ENCODE measurements at regions not wholly inside any gene's neighbourhood (a gene's known extent, or its start where the extent isn't known, plus 50 kb on each side); places are given as distances from the start of the nearest gene placed in this dataset.

GRCh38 chr3:64289622-64290021 lies 64.4 kb upstream of the PRICKLE2 start:
- no peak for ATAC-seq (ENCODE audit: low FRiP score in 2 of 2)
- peaks cover 4 to 9% (median 7%) of the 10 kb centered on the region in 4 donors for H3K4me1 ChIP-seq
- no peaks in the 10 kb centered on the region for H3K9me3 ChIP-seq
- no peak for DNase-seq
- no peaks in the 10 kb centered on the region for H3K27me3 ChIP-seq
- H3K4me3 ChIP-seq: no peak overlapping the region
- TF ChIP-seq EP300 (IDR thresholded peaks at IDR 0.05): no peak
- TF ChIP-seq, protein P1, sequence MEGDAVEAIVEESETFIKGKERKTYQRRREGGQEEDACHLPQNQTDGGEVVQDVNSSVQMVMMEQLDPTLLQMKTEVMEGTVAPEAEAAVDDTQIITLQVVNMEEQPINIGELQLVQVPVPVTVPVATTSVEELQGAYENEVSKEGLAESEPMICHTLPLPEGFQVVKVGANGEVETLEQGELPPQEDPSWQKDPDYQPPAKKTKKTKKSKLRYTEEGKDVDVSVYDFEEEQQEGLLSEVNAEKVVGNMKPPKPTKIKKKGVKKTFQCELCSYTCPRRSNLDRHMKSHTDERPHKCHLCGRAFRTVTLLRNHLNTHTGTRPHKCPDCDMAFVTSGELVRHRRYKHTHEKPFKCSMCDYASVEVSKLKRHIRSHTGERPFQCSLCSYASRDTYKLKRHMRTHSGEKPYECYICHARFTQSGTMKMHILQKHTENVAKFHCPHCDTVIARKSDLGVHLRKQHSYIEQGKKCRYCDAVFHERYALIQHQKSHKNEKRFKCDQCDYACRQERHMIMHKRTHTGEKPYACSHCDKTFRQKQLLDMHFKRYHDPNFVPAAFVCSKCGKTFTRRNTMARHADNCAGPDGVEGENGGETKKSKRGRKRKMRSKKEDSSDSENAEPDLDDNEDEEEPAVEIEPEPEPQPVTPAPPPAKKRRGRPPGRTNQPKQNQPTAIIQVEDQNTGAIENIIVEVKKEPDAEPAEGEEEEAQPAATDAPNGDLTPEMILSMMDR (IDR thresholded peaks at IDR 0.05): no peak
- no peak for TF ChIP-seq POLR2A (IDR thresholded peaks at IDR 0.05)
- TF ChIP-seq POLR2AphosphoS5 (IDR thresholded peaks at IDR 0.05): no peak
- no peaks in the 10 kb centered on the region for H3K36me3 ChIP-seq
- H3K27ac ChIP-seq: no peak overlapping the region

GRCh38 chr3:64278625-64279024 lies 53.4 kb upstream of the PRICKLE2 start:
- no peaks in the 10 kb centered on the region for H3K4me1 ChIP-seq
- no peaks in the 10 kb centered on the region for H3K36me3 ChIP-seq
- no peak overlapping the region for H3K27ac ChIP-seq
- no peak for TF ChIP-seq EP300 (IDR thresholded peaks at IDR 0.05)
- H3K4me3 ChIP-seq: no peak overlapping the region
- WGBS, 2 donors: 88 to 92% methylated on average over 5 of the region's 5 CpGs
- ATAC-seq (ENCODE audit: low FRiP score in 2 of 2) (no peak), DNase-seq (no peak)
- H3K9me3 ChIP-seq: no peaks in the 10 kb centered on the region
- H3K27me3 ChIP-seq: no peaks in the 10 kb centered on the region

GRCh38 chr3:64276131-64276530 lies 50.9 kb upstream of the PRICKLE2 start:
- TF ChIP-seq EP300 (IDR thresholded peaks at IDR 0.05): no peak
- Histone ChIP-seq H3K9me3 (no peaks in the 10 kb centered on the region), H3K27me3 (no peaks in the 10 kb centered on the region), H3K4me1 (no peaks in the 10 kb centered on the region), H3K4me3 (no peak overlapping the region), H3K27ac (no peak overlapping the region), H3K36me3 (no peaks in the 10 kb centered on the region)
- no peak for DNase-seq
- WGBS, 2 donors: 52 to 79% methylated on average over 3 of the region's 3 CpGs
- no peak for ATAC-seq (ENCODE audit: low FRiP score in 2 of 2)

All from upper lobe of left lung (tissue), 6 donors.